Keratinocyte (primary cell): ENCODE measurements at regions not wholly inside any gene's neighbourhood (a gene's known extent, or its start where the extent isn't known, plus 50 kb on each side); places are given as distances from the start of the nearest gene placed in this dataset.

Experiments used
- CTCF ChIP-seq, 3 experiments: IDR thresholded peaks in 1 of 3; conservative IDR thresholded peaks in 1 of 3; optimal IDR thresholded peaks in 1 of 3; 2 replicates in 2 of 3; 3 replicates in 1 of 3; pipeline versions ENCODE3 to v1.5.1; 2011; ENCODE audit warnings: low read length in 3 of 3, mild to moderate bottlenecking in 3 of 3, moderate library complexity in 2 of 3, control low read depth in 1 of 3, inconsistent platforms in 1 of 3; ENCODE audit not compliant: insufficient read depth in 2 of 3; ENCODE audit errors: extremely low read depth in 1 of 3
- EZH2 ChIP-seq: IDR thresholded peaks from one replicate; pipeline ENCODE4 v1.6.1; 2012; ENCODE audit warnings: inconsistent platforms, mild to moderate bottlenecking, low read length, moderate library complexity

GRCh38 chr7:47664650-47665195 lies 82.8 kb upstream of the TNS3 start:
- TF ChIP-seq CTCF (optimal IDR thresholded peaks at IDR 0.05 in 1 of 3, IDR thresholded peaks at IDR 0.05 in 1 of 3, conservative IDR thresholded peaks at IDR 0.05 in 1 of 3; ENCODE audit: extremely low read depth in 1 of 3, insufficient read depth in 2 of 3, low read length in 3 of 3) (no peak), EZH2 (no peak)
